A549 (cell line): ENCODE measurements at regions not wholly inside any gene's neighbourhood (a gene's known extent, or its start where the extent isn't known, plus 50 kb on each side); places are given as distances from the start of the nearest gene placed in this dataset.

ENCODE experiments used
- ATAC-seq, 2 experiments: fragments of 200-7000 bp in 1 of 2; fragments of >200 bp in 1 of 2; cut with Nextera tagmentation in 1 of 2; cut with Tn5 transposase in 1 of 2; 3 replicates each; pipeline versions ENCODE4 v1.8.0 to v1.9.1; 2018 to 2020; ENCODE audit warnings: mild to moderate bottlenecking in 1 of 2, moderate library complexity in 1 of 2
- CTCF ChIA-PET: fragments of 300-600 bp; sonication (Branson Sonifier 250); formaldehyde crosslinking; extraction: SDS; loops from one replicate; lab custom pipeline; 2021; ENCODE audit warnings: antibody characterized with exemption, inconsistent platforms; lab: Yijun Ruan, JAX
- POLR2A ChIA-PET: fragments of 350-600 bp; formaldehyde crosslinking; extraction: SDS; loops from one replicate; lab custom pipeline; 2021; ENCODE audit warnings: antibody characterized with exemption, inconsistent platforms; lab: Yijun Ruan, JAX
- DNase-seq, 2 experiments: peaks; one replicate each; pipeline versions ENCODE4 v3.0.0 to v3.0.0-alpha.2; 2011 to 2016; ENCODE audit warnings: low read depth in 1 of 2, low spot score in 1 of 2
- FAIRE-seq: peaks from 2 replicates; lab custom pipeline; 2011; peaks lifted over from hg19 to GRCh38; lab: Jason Lieb, UNC
- H3K27ac ChIP-seq, 2 experiments: fragments of >200 bp; sonication (Bioruptor Twin); formaldehyde crosslinking; 3 replicates each; pipeline ENCODE4 v1.5.1; 2016 to 2017
- H3K4me1 ChIP-seq: fragments of >200 bp; sonication (Bioruptor Twin); formaldehyde crosslinking; 3 replicates; pipeline ENCODE4 v1.6.1; 2016
- H3K4me2 ChIP-seq: fragments of >200 bp; sonication (Bioruptor Twin); formaldehyde crosslinking; 3 replicates; pipeline ENCODE4 v1.6.1; 2016
- H3K4me3 ChIP-seq: fragments of >200 bp; sonication (Bioruptor Twin); formaldehyde crosslinking; 3 replicates; pipeline ENCODE4 v1.5.1; 2016
- H3K9me3 ChIP-seq: fragments of >200 bp; sonication (Bioruptor Twin); formaldehyde crosslinking; 3 replicates; pipeline ENCODE4 v1.6.1; 2016
- CEBPB ChIP-seq, 2 experiments: fragments of >200 bp in 1 of 2; sonication (Bioruptor Twin) in 1 of 2; formaldehyde crosslinking in 1 of 2; IDR thresholded peaks; 2 replicates each; pipeline ENCODE4 v1.6.1; 2012 to 2016
- CHD2 ChIP-seq: fragments of 150-350 bp; IDR thresholded peaks from 2 replicates; pipeline ENCODE4 v1.6.1; 2014; ENCODE audit warnings: low read length; ENCODE audit not compliant: partially characterized antibody
- E2F6 ChIP-seq: IDR thresholded peaks from 2 replicates; pipeline ENCODE4 v1.6.1; 2012; ENCODE audit warnings: low read depth, borderline replicate concordance
- EHF ChIP-seq: fragments of 250-450 bp; sonication (Bioruptor Pico); IDR thresholded peaks from 2 replicates; pipeline ENCODE4 v1.5.0; 2020; ENCODE audit warnings: mild to moderate bottlenecking
- GATA3 ChIP-seq: IDR thresholded peaks from 2 replicates; pipeline ENCODE4 v1.6.1; 2012; ENCODE audit warnings: borderline replicate concordance
- HDAC2 ChIP-seq: fragments of 200-600 bp; sonication (generic); IDR thresholded peaks from 2 replicates; pipeline ENCODE4 v1.6.1; 2016
- HEYL ChIP-seq: fragments of 250-450 bp; sonication (Bioruptor Pico); IDR thresholded peaks from 2 replicates; pipeline ENCODE4 v1.8.0; 2021; ENCODE audit warnings: mild to moderate bottlenecking, moderate library complexity
- HOXA7 ChIP-seq: fragments of 250-450 bp; sonication (Bioruptor Pico); IDR thresholded peaks from 2 replicates; pipeline ENCODE4 v1.5.0; 2020; ENCODE audit warnings: mild to moderate bottlenecking, moderate library complexity
- JUN ChIP-seq, 2 experiments: fragments of >200 bp; sonication (Bioruptor Twin); formaldehyde crosslinking; IDR thresholded peaks; 2 replicates in 1 of 2; 3 replicates in 1 of 2; pipeline ENCODE4 v1.6.1; 2016 to 2017
- KDM5A ChIP-seq: fragments of 200-600 bp; sonication (generic); IDR thresholded peaks from 2 replicates; pipeline ENCODE4 v1.6.1; 2016; ENCODE audit warnings: antibody characterized with exemption, mild to moderate bottlenecking
- MYC ChIP-seq: IDR thresholded peaks from 2 replicates; pipeline ENCODE4 v1.6.1; 2012; ENCODE audit warnings: mild to moderate bottlenecking, inconsistent platforms, low read length, improper control_type of control experiment, borderline replicate concordance
- NPAS2 ChIP-seq: fragments of 250-450 bp; sonication (Bioruptor Pico); IDR thresholded peaks from 2 replicates; pipeline ENCODE4 v1.8.0; 2022; ENCODE audit warnings: mild to moderate bottlenecking, moderate library complexity, borderline replicate concordance
- NR3C1 ChIP-seq: fragments of >200 bp; sonication (Bioruptor Twin); formaldehyde crosslinking; IDR thresholded peaks from 3 replicates; pipeline ENCODE4 v1.6.1; 2017
- PHF8 ChIP-seq: fragments of 200-600 bp; sonication (generic); IDR thresholded peaks from 2 replicates; pipeline ENCODE4 v1.6.1; 2016; ENCODE audit warnings: low read depth, mild to moderate bottlenecking, antibody characterized with exemption, moderate library complexity, borderline replicate concordance
- POLR2A ChIP-seq: IDR thresholded peaks from 2 replicates; pipeline ENCODE4 v1.6.1; 2012; ENCODE audit warnings: mild to moderate bottlenecking, low read length
- RAD21 ChIP-seq, 2 experiments: fragments of >200 bp in 1 of 2; sonication (Bioruptor Twin) in 1 of 2; formaldehyde crosslinking in 1 of 2; IDR thresholded peaks in 1 of 2; conservative IDR thresholded peaks in 1 of 2; 2 replicates in 1 of 2; 3 replicates in 1 of 2; pipeline ENCODE4 v1.6.1; 2012 to 2018; ENCODE audit warnings: inconsistent platforms in 1 of 2
- RARB ChIP-seq: fragments of 250-450 bp; sonication (Bioruptor Pico); IDR thresholded peaks from 2 replicates; pipeline ENCODE4 v1.8.0; 2021; ENCODE audit warnings: mild to moderate bottlenecking, moderate library complexity
- RFX5 ChIP-seq: fragments of 450-650 bp; IDR thresholded peaks from 2 replicates; pipeline ENCODE4 v1.7.1; 2014; ENCODE audit warnings: antibody characterized with exemption, mild to moderate bottlenecking, moderate library complexity
- RNF2 ChIP-seq: fragments of 200-600 bp; sonication (generic); IDR thresholded peaks from 2 replicates; pipeline ENCODE4 v1.6.1; 2016; ENCODE audit warnings: low read depth, mild to moderate bottlenecking, antibody characterized with exemption, moderate library complexity, borderline replicate concordance
- TP53 ChIP-seq: fragments of 250-450 bp; sonication (Bioruptor Pico); IDR thresholded peaks from 2 replicates; pipeline ENCODE4 v1.5.0; 2021; ENCODE audit warnings: mild to moderate bottlenecking, moderate library complexity
- USF2 ChIP-seq: fragments of 450-650 bp; IDR thresholded peaks from 2 replicates; pipeline ENCODE4 v1.6.1; 2014; ENCODE audit warnings: antibody characterized with exemption
- ZC3H11A ChIP-seq: fragments of 450-650 bp; IDR thresholded peaks from 2 replicates; pipeline ENCODE4 v1.6.1; 2014; ENCODE audit warnings: antibody characterized with exemption, mild to moderate bottlenecking
- ZFP36 ChIP-seq: fragments of 450-650 bp; IDR thresholded peaks from 2 replicates; pipeline ENCODE4 v1.6.1; 2014; ENCODE audit warnings: borderline replicate concordance; ENCODE audit not compliant: partially characterized antibody
- WGBS: methylation state at CpG from one replicate; pipeline ENCODE4 v1.1.6; 2017; ENCODE audit errors: missing lambda C conversion rate; 5-methylcytosine and 5-hydroxymethylcytosine counted together
- TF ChIP-seq, protein P1 (sequence below): fragments of 200-600 bp; sonication (generic); IDR thresholded peaks from 2 replicates; pipeline ENCODE4 v1.6.1; 2016; ENCODE audit warnings: antibody characterized with exemption, mild to moderate bottlenecking, moderate library complexity
- TF ChIP-seq, protein P2 (sequence below): IDR thresholded peaks from 2 replicates; pipeline ENCODE4 v1.6.1; 2012
- TF ChIP-seq, protein P3 (sequence below): fragments of >200 bp; sonication (Bioruptor Twin); formaldehyde crosslinking; IDR thresholded peaks from 3 replicates; pipeline ENCODE4 v1.6.1; 2016
- TF ChIP-seq, protein P4 (sequence below): IDR thresholded peaks from 2 replicates; pipeline ENCODE4 v1.6.1; 2012
- TF ChIP-seq, protein P5 (sequence below): fragments of 250-450 bp; sonication (Bioruptor Pico); IDR thresholded peaks from 2 replicates; pipeline ENCODE4 v1.5.0; 2020; ENCODE audit warnings: low read depth, mild to moderate bottlenecking, moderate library complexity

DNA sequence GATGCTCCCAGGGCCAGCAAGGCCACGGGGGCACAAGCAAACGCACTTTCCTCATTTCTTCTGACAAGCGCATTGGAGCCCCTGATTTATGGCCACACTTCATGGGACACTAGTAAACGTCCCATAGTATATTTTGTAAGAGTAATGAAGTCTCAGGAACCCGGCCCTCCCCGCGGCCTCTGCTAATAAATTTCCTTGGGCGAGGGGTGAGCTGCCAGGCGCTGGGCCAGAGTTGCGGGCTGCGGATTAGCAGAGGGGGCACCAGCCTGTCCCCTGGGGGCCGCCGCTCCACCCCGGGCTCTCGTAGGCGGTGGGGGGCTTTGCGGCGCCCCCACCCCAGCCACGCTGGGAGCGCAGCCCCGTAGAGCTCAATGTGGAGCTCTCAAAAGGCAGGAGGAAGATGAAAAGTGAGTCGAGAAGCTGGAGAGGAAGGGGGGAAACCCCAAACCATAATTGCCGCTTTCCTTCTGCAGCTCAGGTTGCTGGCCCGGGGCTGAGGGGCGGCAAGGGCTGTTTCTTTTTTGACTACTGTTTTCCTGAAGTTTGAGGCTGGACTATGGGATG, 173.6 kb downstream of the CDC5L start:
- WGBS: 74% methylated on average over 10 of the region's 25 CpGs
- TF ChIP-seq E2F6 (no peak), RNF2 (no peak), POLR2A (no peak), USF2 (no peak), HOXA7 (CRISPR knock-in tag) (no peak), CEBPB (IDR thresholded peaks at IDR 0.05) (no peak), NR3C1 (no peak), ZC3H11A (no peak), MYC (no peak), KDM5A (no peak), RARB (no peak), ZFP36 (no peak), JUN (IDR thresholded peaks at IDR 0.05) (no peak), HEYL (CRISPR knock-in tag) (no peak)
- TF ChIP-seq, protein P1, sequence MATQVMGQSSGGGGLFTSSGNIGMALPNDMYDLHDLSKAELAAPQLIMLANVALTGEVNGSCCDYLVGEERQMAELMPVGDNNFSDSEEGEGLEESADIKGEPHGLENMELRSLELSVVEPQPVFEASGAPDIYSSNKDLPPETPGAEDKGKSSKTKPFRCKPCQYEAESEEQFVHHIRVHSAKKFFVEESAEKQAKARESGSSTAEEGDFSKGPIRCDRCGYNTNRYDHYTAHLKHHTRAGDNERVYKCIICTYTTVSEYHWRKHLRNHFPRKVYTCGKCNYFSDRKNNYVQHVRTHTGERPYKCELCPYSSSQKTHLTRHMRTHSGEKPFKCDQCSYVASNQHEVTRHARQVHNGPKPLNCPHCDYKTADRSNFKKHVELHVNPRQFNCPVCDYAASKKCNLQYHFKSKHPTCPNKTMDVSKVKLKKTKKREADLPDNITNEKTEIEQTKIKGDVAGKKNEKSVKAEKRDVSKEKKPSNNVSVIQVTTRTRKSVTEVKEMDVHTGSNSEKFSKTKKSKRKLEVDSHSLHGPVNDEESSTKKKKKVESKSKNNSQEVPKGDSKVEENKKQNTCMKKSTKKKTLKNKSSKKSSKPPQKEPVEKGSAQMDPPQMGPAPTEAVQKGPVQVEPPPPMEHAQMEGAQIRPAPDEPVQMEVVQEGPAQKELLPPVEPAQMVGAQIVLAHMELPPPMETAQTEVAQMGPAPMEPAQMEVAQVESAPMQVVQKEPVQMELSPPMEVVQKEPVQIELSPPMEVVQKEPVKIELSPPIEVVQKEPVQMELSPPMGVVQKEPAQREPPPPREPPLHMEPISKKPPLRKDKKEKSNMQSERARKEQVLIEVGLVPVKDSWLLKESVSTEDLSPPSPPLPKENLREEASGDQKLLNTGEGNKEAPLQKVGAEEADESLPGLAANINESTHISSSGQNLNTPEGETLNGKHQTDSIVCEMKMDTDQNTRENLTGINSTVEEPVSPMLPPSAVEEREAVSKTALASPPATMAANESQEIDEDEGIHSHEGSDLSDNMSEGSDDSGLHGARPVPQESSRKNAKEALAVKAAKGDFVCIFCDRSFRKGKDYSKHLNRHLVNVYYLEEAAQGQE: no peak
- TF ChIP-seq, protein P2, sequence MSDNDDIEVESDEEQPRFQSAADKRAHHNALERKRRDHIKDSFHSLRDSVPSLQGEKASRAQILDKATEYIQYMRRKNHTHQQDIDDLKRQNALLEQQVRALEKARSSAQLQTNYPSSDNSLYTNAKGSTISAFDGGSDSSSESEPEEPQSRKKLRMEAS: no peak
- no peak for DNase-seq
- no peak for FAIRE-seq
- CTCF ChIA-PET: no interaction called here
- no peak for ATAC-seq
- Histone ChIP-seq H3K27ac (no peak overlapping the region), H3K4me1 (no peaks in the 10 kb centered on the region), H3K9me3 (no peaks in the 10 kb centered on the region), H3K4me2 (no peak overlapping the region), H3K4me3 (no peak overlapping the region)
- POLR2A ChIA-PET: no interaction called here

DNA sequence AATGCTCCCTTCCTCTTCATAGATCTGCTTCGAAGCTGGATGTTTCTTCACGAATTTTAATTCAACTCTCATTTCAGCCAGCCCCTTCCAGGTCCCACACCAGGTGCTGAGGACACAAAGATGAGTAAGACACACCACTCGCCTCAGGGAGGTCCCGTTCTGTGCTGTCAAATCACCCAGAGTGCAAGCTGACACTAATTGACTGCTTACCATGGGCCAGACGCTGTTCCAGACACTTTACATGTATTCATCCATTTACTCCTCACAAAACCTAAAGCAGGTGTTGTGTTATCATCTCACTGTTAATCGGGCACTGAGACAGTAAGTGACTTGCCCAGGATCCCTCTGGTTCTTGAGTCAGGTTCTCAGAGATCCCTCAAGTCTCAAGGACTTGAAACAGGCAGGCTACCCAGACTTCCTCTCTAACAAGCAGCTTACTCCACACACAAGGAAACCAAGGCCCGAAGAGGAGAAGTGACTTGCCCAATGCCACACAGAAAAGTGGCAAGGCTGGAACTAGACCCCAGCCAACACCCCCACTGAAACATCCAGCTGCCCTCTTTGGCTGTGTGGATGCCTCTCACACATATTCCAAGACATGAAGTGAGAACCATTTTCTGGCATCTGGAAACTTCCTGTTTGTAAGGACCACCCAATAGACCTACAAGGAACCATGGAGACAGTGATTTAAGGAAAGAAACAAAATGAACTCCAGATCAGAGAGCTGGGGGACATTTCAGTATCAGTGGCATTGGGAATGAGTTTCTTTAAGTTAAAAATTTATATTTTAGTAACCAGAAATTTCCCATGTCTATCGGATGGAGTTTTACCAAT, 174.5 kb downstream of the CDC5L start:
- TF ChIP-seq, protein P3, sequence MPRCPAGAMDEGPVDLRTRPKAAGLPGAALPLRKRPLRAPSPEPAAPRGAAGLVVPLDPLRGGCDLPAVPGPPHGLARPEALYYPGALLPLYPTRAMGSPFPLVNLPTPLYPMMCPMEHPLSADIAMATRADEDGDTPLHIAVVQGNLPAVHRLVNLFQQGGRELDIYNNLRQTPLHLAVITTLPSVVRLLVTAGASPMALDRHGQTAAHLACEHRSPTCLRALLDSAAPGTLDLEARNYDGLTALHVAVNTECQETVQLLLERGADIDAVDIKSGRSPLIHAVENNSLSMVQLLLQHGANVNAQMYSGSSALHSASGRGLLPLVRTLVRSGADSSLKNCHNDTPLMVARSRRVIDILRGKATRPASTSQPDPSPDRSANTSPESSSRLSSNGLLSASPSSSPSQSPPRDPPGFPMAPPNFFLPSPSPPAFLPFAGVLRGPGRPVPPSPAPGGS: no peak
- TF ChIP-seq EHF (CRISPR knock-in tag): no peak
- TF ChIP-seq PHF8: no peak
- TF ChIP-seq NPAS2 (CRISPR knock-in tag): no peak
- TF ChIP-seq TP53: no peak
- no peak for TF ChIP-seq GATA3
- no peak for TF ChIP-seq RFX5
- no peak for TF ChIP-seq POLR2A
- TF ChIP-seq, protein P4, sequence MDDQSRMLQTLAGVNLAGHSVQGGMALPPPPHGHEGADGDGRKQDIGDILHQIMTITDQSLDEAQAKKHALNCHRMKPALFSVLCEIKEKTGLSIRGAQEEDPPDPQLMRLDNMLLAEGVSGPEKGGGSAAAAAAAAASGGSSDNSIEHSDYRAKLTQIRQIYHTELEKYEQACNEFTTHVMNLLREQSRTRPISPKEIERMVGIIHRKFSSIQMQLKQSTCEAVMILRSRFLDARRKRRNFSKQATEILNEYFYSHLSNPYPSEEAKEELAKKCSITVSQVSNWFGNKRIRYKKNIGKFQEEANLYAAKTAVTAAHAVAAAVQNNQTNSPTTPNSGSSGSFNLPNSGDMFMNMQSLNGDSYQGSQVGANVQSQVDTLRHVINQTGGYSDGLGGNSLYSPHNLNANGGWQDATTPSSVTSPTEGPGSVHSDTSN: no peak
- TF ChIP-seq CHD2: no peak
- TF ChIP-seq, protein P5, sequence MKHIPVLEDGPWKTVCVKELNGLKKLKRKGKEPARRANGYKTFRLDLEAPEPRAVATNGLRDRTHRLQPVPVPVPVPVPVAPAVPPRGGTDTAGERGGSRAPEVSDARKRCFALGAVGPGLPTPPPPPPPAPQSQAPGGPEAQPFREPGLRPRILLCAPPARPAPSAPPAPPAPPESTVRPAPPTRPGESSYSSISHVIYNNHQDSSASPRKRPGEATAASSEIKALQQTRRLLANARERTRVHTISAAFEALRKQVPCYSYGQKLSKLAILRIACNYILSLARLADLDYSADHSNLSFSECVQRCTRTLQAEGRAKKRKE (CRISPR knock-in tag): no peak
- no peak for TF ChIP-seq HOXA7 (CRISPR knock-in tag)
- TF ChIP-seq RAD21 (conservative IDR thresholded peaks at IDR 0.05 in 1 of 2, IDR thresholded peaks at IDR 0.05 in 1 of 2): no peak
- no peak for TF ChIP-seq HDAC2
- no peak for TF ChIP-seq MYC
- FAIRE-seq (no peak), ATAC-seq (no peak), DNase-seq (no peak)
- ChIA-PET POLR2A (no interaction called here), CTCF (no interaction called here)
- no peak overlapping the region for H3K4me3 ChIP-seq
- H3K4me1 ChIP-seq: no peaks in the 10 kb centered on the region
- no peak overlapping the region for H3K4me2 ChIP-seq
- WGBS: 74% methylated on average over 8 of the region's 8 CpGs
- no peaks in the 10 kb centered on the region for H3K9me3 ChIP-seq
- H3K27ac ChIP-seq: no peak overlapping the region
